Gastrocnemius medialis (tissue), 4 donors: ENCODE measurements at regions not wholly inside any gene's neighbourhood (a gene's known extent, or its start where the extent isn't known, plus 50 kb on each side); places are given as distances from the start of the nearest gene placed in this dataset.
"Not testable (repeated sequence)": the region's sequence is repeated elsewhere in the genome, so short reads cannot be mapped to it uniquely, and the experiment has no call there.

ENCODE experiments used
- ATAC-seq, 2 donors: fragments of 150-250 bp; one replicate each; pipeline ENCODE4 v1.9.1; 2016
- DNase-seq, 2 donors: peaks; one replicate each; pipeline ENCODE4 v3.0.0-alpha.2; 2019
- H3K27ac ChIP-seq, 4 donors: fragments of 200-600 bp; sonication (generic); 1 replicate in 1 of 4; 2 replicates in 3 of 4; pipeline ENCODE4 v1.5.1; 2016 to 2018; ENCODE audit warnings: mild to moderate bottlenecking in 2 of 4, moderate library complexity in 1 of 4
- H3K27me3 ChIP-seq, 3 donors: fragments of 200-600 bp; sonication (generic) in 2 of 3; 1 replicate in 1 of 3; 2 replicates in 2 of 3; pipeline versions ENCODE4 v1.5.1 to v1.6.0; 2016 to 2019; ENCODE audit warnings: mild to moderate bottlenecking in 1 of 3, moderate library complexity in 1 of 3
- H3K36me3 ChIP-seq, 2 donors: fragments of 200-600 bp; sonication (generic) in 1 of 2; one replicate each; pipeline ENCODE4 v1.5.1; 2017 to 2018
- H3K4me1 ChIP-seq, 2 donors: fragments of 200-600 bp; sonication (generic) in 1 of 2; one replicate each; pipeline ENCODE4 v1.5.1; 2016 to 2017; ENCODE audit warnings: mild to moderate bottlenecking in 2 of 2
- H3K4me3 ChIP-seq, 4 donors: fragments of 200-600 bp; sonication (generic) in 3 of 4; 1 replicate in 1 of 4; 2 replicates in 3 of 4; pipeline ENCODE4 v1.5.1; 2016 to 2019; ENCODE audit warnings: mild to moderate bottlenecking in 2 of 4
- H3K9me3 ChIP-seq, 3 donors: fragments of 200-600 bp; sonication (generic) in 2 of 3; 1 replicate in 1 of 3; 2 replicates in 2 of 3; pipeline ENCODE4 v1.5.1; 2016 to 2019
- POLR2A ChIP-seq, 2 donors: fragments of 450-650 bp; IDR thresholded peaks; one replicate each; pipeline ENCODE4 v1.6.1; 2017; ENCODE audit warnings: antibody characterized with exemption in 2 of 2, mild to moderate bottlenecking in 2 of 2, moderate library complexity in 2 of 2
- in situ Hi-C, 4 donors: fragments of 200-750 bp; cut with MboI; loops; one replicate each; pipeline versions ENCODE4 v1.15.0 to v1.8.0; 2017; ENCODE audit warnings: low sequenced_read_pairs in 4 of 4
- intact Hi-C: fragments of 100-400 bp; cut with DNase I; formaldehyde crosslinking; loops from one replicate; pipeline ENCODE4 v1.15.1; 2023; ENCODE audit warnings: low total_unique reads
- TF ChIP-seq, protein P1 (sequence below), 5 experiments: fragments of 450-650 bp in 3 of 5; fragments of 200-600 bp in 2 of 5; sonication (generic) in 2 of 5; IDR thresholded peaks in 4 of 5; conservative IDR thresholded peaks in 1 of 5; 1 replicate in 4 of 5; 2 replicates in 1 of 5; pipeline ENCODE4 v1.5.1; 2016 to 2019; ENCODE audit warnings: antibody characterized with exemption in 5 of 5, mild to moderate bottlenecking in 3 of 5, moderate library complexity in 3 of 5

DNA sequence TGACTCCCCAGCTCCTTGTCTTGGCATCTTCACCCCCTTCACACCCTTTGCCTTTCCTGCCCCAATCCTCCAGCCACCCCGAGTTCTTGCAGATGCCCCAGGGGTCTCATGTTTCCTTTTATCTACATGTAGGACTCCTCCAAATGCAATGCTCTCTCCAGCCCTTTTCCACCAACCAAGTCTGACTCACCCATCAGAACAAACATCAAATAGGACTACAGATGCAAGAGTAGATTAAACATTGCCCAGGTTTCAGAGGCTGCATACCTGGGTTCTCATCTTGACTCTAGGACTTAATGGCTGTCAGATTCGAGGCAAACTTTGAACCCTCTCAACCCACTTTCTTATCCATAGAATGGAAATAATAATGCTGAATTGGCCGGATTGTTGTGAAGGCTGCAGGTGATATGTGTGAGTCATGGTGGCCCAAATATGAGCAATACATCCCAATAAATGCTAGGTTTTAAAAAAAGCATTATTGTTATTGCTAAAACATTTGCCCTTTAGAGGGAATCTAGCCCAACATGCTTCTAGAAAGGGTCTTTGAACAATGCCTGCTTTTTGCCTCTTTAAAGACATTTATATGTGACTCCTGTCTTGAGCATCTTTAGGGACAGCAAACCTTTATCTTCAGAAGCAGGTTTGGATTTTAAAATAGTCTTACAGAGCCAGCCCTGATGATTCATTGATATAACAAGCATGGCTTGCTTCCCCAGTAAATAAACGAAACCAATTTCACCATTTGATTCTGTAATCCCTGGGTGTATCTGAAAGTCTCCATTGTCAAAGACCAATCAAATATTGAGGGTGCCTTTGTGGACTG, 310.1 kb downstream of the FOXL1 start:
- peaks cover 6 to 12% of the 10 kb centered on the region in 2 donors for H3K4me1 ChIP-seq
- in situ Hi-C loops (no loop called here), intact Hi-C loops (no loop called here)
- no peak overlapping the region for H3K4me3 ChIP-seq
- no peaks in the 10 kb centered on the region for H3K9me3 ChIP-seq
- no peak overlapping the region for H3K27ac ChIP-seq
- no peak for TF ChIP-seq POLR2A (IDR thresholded peaks at IDR 0.05)
- TF ChIP-seq, protein P1, sequence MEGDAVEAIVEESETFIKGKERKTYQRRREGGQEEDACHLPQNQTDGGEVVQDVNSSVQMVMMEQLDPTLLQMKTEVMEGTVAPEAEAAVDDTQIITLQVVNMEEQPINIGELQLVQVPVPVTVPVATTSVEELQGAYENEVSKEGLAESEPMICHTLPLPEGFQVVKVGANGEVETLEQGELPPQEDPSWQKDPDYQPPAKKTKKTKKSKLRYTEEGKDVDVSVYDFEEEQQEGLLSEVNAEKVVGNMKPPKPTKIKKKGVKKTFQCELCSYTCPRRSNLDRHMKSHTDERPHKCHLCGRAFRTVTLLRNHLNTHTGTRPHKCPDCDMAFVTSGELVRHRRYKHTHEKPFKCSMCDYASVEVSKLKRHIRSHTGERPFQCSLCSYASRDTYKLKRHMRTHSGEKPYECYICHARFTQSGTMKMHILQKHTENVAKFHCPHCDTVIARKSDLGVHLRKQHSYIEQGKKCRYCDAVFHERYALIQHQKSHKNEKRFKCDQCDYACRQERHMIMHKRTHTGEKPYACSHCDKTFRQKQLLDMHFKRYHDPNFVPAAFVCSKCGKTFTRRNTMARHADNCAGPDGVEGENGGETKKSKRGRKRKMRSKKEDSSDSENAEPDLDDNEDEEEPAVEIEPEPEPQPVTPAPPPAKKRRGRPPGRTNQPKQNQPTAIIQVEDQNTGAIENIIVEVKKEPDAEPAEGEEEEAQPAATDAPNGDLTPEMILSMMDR (IDR thresholded peaks at IDR 0.05 in 4 of 5, conservative IDR thresholded peaks at IDR 0.05 in 1 of 5) = no peak
- H3K36me3 ChIP-seq = no peaks in the 10 kb centered on the region
- peaks cover 0 to 14% (median 4%) of the 10 kb centered on the region in 3 donors for H3K27me3 ChIP-seq
- DNase-seq (no peak), ATAC-seq (no peak)

DNA sequence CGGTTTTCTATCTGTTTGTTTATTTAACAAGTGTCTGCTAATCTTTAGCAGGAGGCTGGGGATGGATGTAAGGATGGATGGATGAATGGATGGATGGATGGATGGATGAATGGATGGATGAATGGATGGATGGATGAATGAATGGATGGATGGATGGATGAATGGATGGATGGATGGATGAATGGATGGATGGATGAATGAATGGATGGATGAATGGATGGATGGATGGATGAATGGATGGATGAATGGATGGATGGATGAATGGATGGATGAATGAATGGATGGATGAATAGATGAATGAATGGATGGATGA, 310.7 kb downstream of the FOXL1 start:
- H3K27ac ChIP-seq, H3K9me3 ChIP-seq, intact Hi-C loops, H3K4me3 ChIP-seq, ATAC-seq, in situ Hi-C loops, DNase-seq, H3K36me3 ChIP-seq: not testable (repeated sequence)
- H3K4me1 ChIP-seq = peaks cover 6 to 12% of the 10 kb centered on the region in 2 donors
- H3K27me3 ChIP-seq = peaks cover 0 to 14% (median 4%) of the 10 kb centered on the region in 3 donors

DNA sequence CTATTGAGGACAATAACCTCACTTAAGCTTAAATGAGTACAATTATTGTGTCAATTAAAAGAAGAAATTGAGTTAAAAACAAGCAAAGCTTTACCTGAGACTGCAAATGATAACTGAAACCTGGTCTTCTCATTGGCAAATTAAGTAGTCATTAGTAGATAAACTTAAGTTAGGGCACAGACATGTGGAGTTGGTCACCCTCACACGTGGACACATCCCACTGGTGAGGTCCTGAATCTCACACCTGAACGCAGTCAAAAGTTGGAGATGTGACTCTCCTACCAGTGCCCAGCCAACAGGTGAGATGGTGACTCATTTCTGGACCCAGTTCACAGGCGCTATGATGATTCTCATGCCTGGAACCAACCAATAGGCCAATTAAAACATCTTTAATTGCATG, 311.6 kb downstream of the FOXL1 start:
- ATAC-seq = no peak
- peaks cover 0 to 14% (median 4%) of the 10 kb centered on the region in 3 donors for H3K27me3 ChIP-seq
- intact Hi-C loops (no loop called here), in situ Hi-C loops (no loop called here)
- H3K4me1 ChIP-seq = peaks cover 6 to 12% of the 10 kb centered on the region in 2 donors
- H3K9me3 ChIP-seq = no peaks in the 10 kb centered on the region
- TF ChIP-seq, protein P1 (IDR thresholded peaks at IDR 0.05 in 4 of 5, conservative IDR thresholded peaks at IDR 0.05 in 1 of 5) = no peak
- TF ChIP-seq POLR2A (IDR thresholded peaks at IDR 0.05) = no peak
- no peak overlapping the region for H3K27ac ChIP-seq
- H3K4me3 ChIP-seq = no peak overlapping the region
- H3K36me3 ChIP-seq = no peaks in the 10 kb centered on the region
- DNase-seq = no peak

DNA sequence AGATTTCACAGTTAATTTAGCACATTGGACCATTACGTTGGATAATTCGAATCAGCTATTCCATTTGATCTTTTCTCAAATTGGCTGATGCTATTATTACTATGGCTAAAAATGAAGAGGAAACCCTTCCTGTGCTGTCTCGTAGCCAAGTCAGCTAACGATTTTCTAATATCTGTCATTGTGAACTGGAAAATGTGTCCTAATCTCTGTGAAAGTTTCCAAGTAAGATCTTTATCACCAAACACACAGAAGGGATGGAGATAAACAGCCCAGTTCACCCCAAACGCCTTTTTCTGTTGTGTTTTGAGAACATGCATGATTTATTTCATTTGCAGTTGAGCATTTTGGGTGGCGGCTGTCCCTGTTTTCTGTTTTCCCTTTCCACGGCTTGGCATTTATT, 312.8 kb downstream of the FOXL1 start:
- intact Hi-C loops = no loop called here
- in situ Hi-C loops = no loop called here
- DNase-seq (no peak), ATAC-seq (no peak)
- H3K4me1 ChIP-seq = peaks cover 6 to 12% of the 10 kb centered on the region in 2 donors
- peaks cover 0 to 14% (median 2%) of the 10 kb centered on the region in 3 donors for H3K27me3 ChIP-seq
- no peaks in the 10 kb centered on the region for H3K36me3 ChIP-seq
- no peaks in the 10 kb centered on the region for H3K9me3 ChIP-seq
- no peak overlapping the region for H3K4me3 ChIP-seq
- no peak overlapping the region for H3K27ac ChIP-seq
- TF ChIP-seq, protein P1 (IDR thresholded peaks at IDR 0.05 in 4 of 5, conservative IDR thresholded peaks at IDR 0.05 in 1 of 5) = no peak
- no peak for TF ChIP-seq POLR2A (IDR thresholded peaks at IDR 0.05)

DNA sequence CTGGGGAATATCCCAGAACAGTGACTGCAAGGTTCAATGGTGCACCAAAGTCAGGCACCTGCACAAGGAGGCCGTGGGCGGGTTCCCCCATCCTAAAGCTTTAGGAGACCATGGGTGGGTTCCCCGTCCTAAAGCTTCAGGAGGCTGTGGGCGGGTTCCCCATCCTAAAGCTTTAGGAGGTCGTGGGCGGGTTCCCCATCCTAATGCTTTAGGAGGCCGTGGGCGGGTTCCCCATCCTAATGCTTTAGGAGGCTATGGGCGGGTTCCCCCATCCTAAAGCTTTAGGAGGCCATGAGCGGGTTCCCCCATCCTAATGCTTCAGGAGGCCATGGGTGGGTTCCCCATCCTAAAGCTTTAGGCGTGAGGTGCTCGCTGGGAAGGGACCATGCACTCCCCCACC, 313.3 kb downstream of the FOXL1 start:
- Histone ChIP-seq H3K4me3 (no peak overlapping the region), H3K36me3 (no peaks in the 10 kb centered on the region), H3K27ac (peak overlapping the region in 1 of 4 donors; percentile 52), H3K4me1 (peaks cover 6 to 12% of the 10 kb centered on the region in 2 donors), H3K27me3 (peaks cover 0 to 14% (median 0%) of the 10 kb centered on the region in 3 donors), H3K9me3 (no peaks in the 10 kb centered on the region)
- in situ Hi-C loops (no loop called here), intact Hi-C loops (no loop called here)
- no peak for DNase-seq
- ATAC-seq = no peak
- TF ChIP-seq, protein P1 (IDR thresholded peaks at IDR 0.05 in 4 of 5, conservative IDR thresholded peaks at IDR 0.05 in 1 of 5) = no peak
- no peak for TF ChIP-seq POLR2A (IDR thresholded peaks at IDR 0.05)
